ENCODE measurements at regions not wholly inside any gene's neighbourhood (a gene's known extent, or its start where the extent isn't known, plus 50 kb on each side); places are given as distances from the start of the nearest gene placed in this dataset.

DNA sequence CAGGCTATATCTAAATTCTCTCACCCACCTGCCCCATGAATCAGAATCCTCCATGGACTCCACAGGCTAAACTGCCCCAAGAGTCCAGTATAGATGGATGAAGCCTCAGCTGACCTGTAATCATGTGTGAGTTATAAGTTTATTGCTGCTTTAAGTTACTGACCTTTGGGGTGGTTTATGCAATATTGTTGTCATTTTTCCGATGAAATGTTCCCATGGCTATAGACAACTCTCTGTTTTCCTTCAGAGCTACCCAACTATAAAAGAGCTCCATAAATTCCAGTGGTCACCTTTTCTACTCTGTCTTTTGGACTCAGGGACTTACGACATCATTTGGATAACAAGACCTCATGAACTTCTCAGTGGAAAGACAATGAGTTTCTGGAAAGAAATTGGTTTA lies 212.1 kb downstream of the BMP2 start:
- no peaks in the 10 kb centered on the region for H3K79me2 ChIP-seq (ENCODE audit: low read length)
- TF ChIP-seq, protein P1, sequence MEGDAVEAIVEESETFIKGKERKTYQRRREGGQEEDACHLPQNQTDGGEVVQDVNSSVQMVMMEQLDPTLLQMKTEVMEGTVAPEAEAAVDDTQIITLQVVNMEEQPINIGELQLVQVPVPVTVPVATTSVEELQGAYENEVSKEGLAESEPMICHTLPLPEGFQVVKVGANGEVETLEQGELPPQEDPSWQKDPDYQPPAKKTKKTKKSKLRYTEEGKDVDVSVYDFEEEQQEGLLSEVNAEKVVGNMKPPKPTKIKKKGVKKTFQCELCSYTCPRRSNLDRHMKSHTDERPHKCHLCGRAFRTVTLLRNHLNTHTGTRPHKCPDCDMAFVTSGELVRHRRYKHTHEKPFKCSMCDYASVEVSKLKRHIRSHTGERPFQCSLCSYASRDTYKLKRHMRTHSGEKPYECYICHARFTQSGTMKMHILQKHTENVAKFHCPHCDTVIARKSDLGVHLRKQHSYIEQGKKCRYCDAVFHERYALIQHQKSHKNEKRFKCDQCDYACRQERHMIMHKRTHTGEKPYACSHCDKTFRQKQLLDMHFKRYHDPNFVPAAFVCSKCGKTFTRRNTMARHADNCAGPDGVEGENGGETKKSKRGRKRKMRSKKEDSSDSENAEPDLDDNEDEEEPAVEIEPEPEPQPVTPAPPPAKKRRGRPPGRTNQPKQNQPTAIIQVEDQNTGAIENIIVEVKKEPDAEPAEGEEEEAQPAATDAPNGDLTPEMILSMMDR (IDR thresholded peaks at IDR 0.05; ENCODE audit: low read length) = no peak
- no peak for TF ChIP-seq EZH2 (optimal IDR thresholded peaks at IDR 0.05; ENCODE audit: low read depth, low read length)
- no peak for TF ChIP-seq EZH2phosphoT487 (IDR thresholded peaks at IDR 0.05; ENCODE audit: low read length)
- no peaks in the 10 kb centered on the region for H3K4me1 ChIP-seq (ENCODE audit: low read length)
- H3K27ac ChIP-seq (ENCODE audit: low read length) = no peak overlapping the region
- no peak overlapping the region for H2AFZ ChIP-seq (ENCODE audit: low read length)
- H3K9me3 ChIP-seq (replicated peaks; ENCODE audit: insufficient read depth, low read length) = no peaks in the 10 kb centered on the region
- H3K4me3 ChIP-seq (ENCODE audit: low read length) = no peak overlapping the region
- H4K20me1 ChIP-seq (ENCODE audit: insufficient read depth, low read length) = no peaks in the 10 kb centered on the region
- no peaks in the 10 kb centered on the region for H3F3A ChIP-seq (ENCODE audit: insufficient read depth, low read length)
- DNase-seq = no peak
- no peaks in the 10 kb centered on the region for H3K27me3 ChIP-seq (replicated peaks; ENCODE audit: insufficient read depth, low read length)
- H3K9ac ChIP-seq (ENCODE audit: low read length) = no peak overlapping the region
- no peaks in the 10 kb centered on the region for H3K36me3 ChIP-seq (replicated peaks; ENCODE audit: insufficient read depth, low read length)
- H3K9me2 ChIP-seq (replicated peaks; ENCODE audit: insufficient read depth, low read length) = no peaks in the 10 kb centered on the region
- no peak overlapping the region for H3K4me2 ChIP-seq (ENCODE audit: low read depth, low read length)

DNA sequence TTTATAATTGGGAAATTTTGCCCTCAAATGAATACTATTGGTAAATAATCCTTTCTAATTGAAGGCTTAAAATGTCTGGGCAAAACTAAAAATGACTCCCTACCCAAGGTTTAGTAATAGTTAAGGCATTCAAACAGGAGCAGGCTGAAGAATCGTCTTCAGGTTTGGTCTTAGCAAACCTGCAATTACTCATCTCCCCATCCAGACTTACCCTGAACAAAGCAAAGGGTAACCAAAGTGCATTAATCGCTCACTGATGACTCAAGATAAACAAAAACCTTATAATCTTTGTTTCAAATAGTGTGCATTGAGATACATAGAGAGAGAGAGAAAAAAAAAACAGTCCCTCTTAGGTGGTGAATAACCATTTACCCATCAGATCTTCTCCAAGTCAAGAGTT lies 225.5 kb downstream of the BMP2 start:
- H3K79me2 ChIP-seq (ENCODE audit: low read length) = no peaks in the 10 kb centered on the region
- H3K4me2 ChIP-seq (ENCODE audit: low read depth, low read length) = no peak overlapping the region

DNA sequence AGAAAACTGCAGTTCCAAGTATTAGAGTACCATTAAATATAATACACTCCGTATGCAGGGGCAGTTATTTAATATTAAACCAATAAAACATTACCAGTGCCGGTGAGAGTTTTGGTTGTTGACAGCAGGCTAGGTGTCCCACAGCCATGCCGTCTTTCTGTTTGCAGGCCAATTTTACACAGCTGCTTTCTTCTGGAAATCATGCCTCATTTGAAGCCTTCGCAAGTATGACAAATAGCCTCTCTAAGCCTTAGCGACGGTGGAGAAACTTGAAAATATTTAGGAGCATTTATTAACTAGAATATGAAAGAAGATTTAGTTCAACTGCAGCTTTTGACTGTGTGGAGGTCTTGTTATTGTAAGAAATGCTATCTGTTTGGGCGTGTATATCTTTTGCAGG lies 226.0 kb downstream of the BMP2 start:
- H3K4me2 ChIP-seq (ENCODE audit: low read depth, low read length) = no peak overlapping the region
- H3K79me2 ChIP-seq (ENCODE audit: low read length) = no peaks in the 10 kb centered on the region
- H4K20me1 ChIP-seq (ENCODE audit: insufficient read depth, low read length) = no peaks in the 10 kb centered on the region
- H3K27me3 ChIP-seq (replicated peaks; ENCODE audit: insufficient read depth, low read length) = no peaks in the 10 kb centered on the region
- H3K9ac ChIP-seq (ENCODE audit: low read length) = no peak overlapping the region
- H3K9me3 ChIP-seq (replicated peaks; ENCODE audit: insufficient read depth, low read length) = no peaks in the 10 kb centered on the region
- no peak overlapping the region for H3K27ac ChIP-seq (ENCODE audit: low read length)
- DNase-seq = no peak
- H3K4me1 ChIP-seq (ENCODE audit: low read length) = no peaks in the 10 kb centered on the region
- H3K9me2 ChIP-seq (replicated peaks; ENCODE audit: insufficient read depth, low read length) = no peaks in the 10 kb centered on the region
- H2AFZ ChIP-seq (ENCODE audit: low read length) = no peak overlapping the region
- no peak overlapping the region for H3K4me3 ChIP-seq (ENCODE audit: low read length)
- H3F3A ChIP-seq (ENCODE audit: insufficient read depth, low read length) = no peaks in the 10 kb centered on the region
- H3K36me3 ChIP-seq (replicated peaks; ENCODE audit: insufficient read depth, low read length) = no peaks in the 10 kb centered on the region
- TF ChIP-seq EZH2 (optimal IDR thresholded peaks at IDR 0.05; ENCODE audit: low read depth, low read length) (no peak), EZH2phosphoT487 (IDR thresholded peaks at IDR 0.05; ENCODE audit: low read length) (no peak)
- TF ChIP-seq, protein P1 (IDR thresholded peaks at IDR 0.05; ENCODE audit: low read length) = no peak

More for the DNA sequence above, 225.5 kb downstream of the BMP2 start:
- Histone ChIP-seq H3K36me3 (replicated peaks; ENCODE audit: insufficient read depth, low read length) (no peaks in the 10 kb centered on the region), H3K9me3 (replicated peaks; ENCODE audit: insufficient read depth, low read length) (no peaks in the 10 kb centered on the region), H3K9ac (ENCODE audit: low read length) (no peak overlapping the region), H2AFZ (ENCODE audit: low read length) (no peak overlapping the region), H3K27me3 (replicated peaks; ENCODE audit: insufficient read depth, low read length) (no peaks in the 10 kb centered on the region), H3F3A (ENCODE audit: insufficient read depth, low read length) (no peaks in the 10 kb centered on the region), H3K4me3 (ENCODE audit: low read length) (no peak overlapping the region), H3K4me1 (ENCODE audit: low read length) (no peaks in the 10 kb centered on the region), H4K20me1 (ENCODE audit: insufficient read depth, low read length) (no peaks in the 10 kb centered on the region), H3K9me2 (replicated peaks; ENCODE audit: insufficient read depth, low read length) (no peaks in the 10 kb centered on the region), H3K27ac (ENCODE audit: low read length) (no peak overlapping the region)
- no peak for DNase-seq
- TF ChIP-seq, protein P1 (IDR thresholded peaks at IDR 0.05; ENCODE audit: low read length) = no peak
- TF ChIP-seq EZH2 (optimal IDR thresholded peaks at IDR 0.05; ENCODE audit: low read depth, low read length) = no peak
- no peak for TF ChIP-seq EZH2phosphoT487 (IDR thresholded peaks at IDR 0.05; ENCODE audit: low read length)
